ENCODE measurements at regions not wholly inside any gene's neighbourhood (a gene's known extent, or its start where the extent isn't known, plus 50 kb on each side); places are given as distances from the start of the nearest gene placed in this dataset.

GRCh38 chr10:31253237-31253636 lies 65.8 kb upstream of the ZEB1 start:
- ChIA-PET POLR2A (no interaction called here), CTCF (no interaction called here)
- Histone ChIP-seq H3K9me3 (ENCODE audit: control insufficient read depth, insufficient read depth, low read length) (no peaks in the 10 kb centered on the region), H3K4me3 (ENCODE audit: low read depth, low read length) (no peak overlapping the region), H3K27ac (ENCODE audit: low read depth, low read length) (no peak overlapping the region), H3K27me3 (ENCODE audit: control insufficient read depth, insufficient read depth, low read length) (no peaks in the 10 kb centered on the region)
- no peak for DNase-seq (ENCODE audit: low read depth, low spot score)
- TF ChIP-seq, protein P1, sequence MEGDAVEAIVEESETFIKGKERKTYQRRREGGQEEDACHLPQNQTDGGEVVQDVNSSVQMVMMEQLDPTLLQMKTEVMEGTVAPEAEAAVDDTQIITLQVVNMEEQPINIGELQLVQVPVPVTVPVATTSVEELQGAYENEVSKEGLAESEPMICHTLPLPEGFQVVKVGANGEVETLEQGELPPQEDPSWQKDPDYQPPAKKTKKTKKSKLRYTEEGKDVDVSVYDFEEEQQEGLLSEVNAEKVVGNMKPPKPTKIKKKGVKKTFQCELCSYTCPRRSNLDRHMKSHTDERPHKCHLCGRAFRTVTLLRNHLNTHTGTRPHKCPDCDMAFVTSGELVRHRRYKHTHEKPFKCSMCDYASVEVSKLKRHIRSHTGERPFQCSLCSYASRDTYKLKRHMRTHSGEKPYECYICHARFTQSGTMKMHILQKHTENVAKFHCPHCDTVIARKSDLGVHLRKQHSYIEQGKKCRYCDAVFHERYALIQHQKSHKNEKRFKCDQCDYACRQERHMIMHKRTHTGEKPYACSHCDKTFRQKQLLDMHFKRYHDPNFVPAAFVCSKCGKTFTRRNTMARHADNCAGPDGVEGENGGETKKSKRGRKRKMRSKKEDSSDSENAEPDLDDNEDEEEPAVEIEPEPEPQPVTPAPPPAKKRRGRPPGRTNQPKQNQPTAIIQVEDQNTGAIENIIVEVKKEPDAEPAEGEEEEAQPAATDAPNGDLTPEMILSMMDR (IDR thresholded peaks at IDR 0.05; ENCODE audit: low read depth, low read length) = no peak

- Histone ChIP-seq H3K27me3 (ENCODE audit: control insufficient read depth, insufficient read depth, low read length) (no peaks in the 10 kb centered on the region), H3K27ac (ENCODE audit: low read depth, low read length) (peak overlapping the region; percentile 62), H3K4me3 (ENCODE audit: low read depth, low read length) (peak overlapping the region; percentile 11), H3K9me3 (ENCODE audit: control insufficient read depth, insufficient read depth, low read length) (no peaks in the 10 kb centered on the region)
- DNase-seq (ENCODE audit: low read depth, low spot score) = peak; percentile 81
- TF ChIP-seq, protein P1 (IDR thresholded peaks at IDR 0.05; ENCODE audit: low read depth, low read length) = no peak
- POLR2A ChIA-PET = interaction anchor here (0.6 to 1.7 kb wide), 6 partner anchors 42 to 629 kb away, joined by 3 to 6 read pairs (median 5); partner anchors contain the start of gene ZNF438
- CTCF ChIA-PET = interaction anchor here (0.8 to 1.1 kb wide), 2 partner anchors 15 to 574 kb away, joined by 3 read pairs; no protein-coding TSS in a partner anchor
These were observed 57.3 kb upstream of the ZEB1 start for GRCh38 chr10:31261511-31262311.

- no peak overlapping the region for H3K4me3 ChIP-seq (ENCODE audit: low read depth, low read length)
- DNase-seq (ENCODE audit: low read depth, low spot score) = peak; percentile 44
- H3K9me3 ChIP-seq (ENCODE audit: control insufficient read depth, insufficient read depth, low read length) = no peaks in the 10 kb centered on the region
- no peaks in the 10 kb centered on the region for H3K27me3 ChIP-seq (ENCODE audit: control insufficient read depth, insufficient read depth, low read length)
- H3K27ac ChIP-seq (ENCODE audit: low read depth, low read length) = peak overlapping the region; percentile 33
- TF ChIP-seq, protein P1 (IDR thresholded peaks at IDR 0.05; ENCODE audit: low read depth, low read length) = no peak
- CTCF ChIA-PET = interaction anchor here (1.3 kb wide), 1 partner anchor 478 kb away, joined by 4 read pairs; no protein-coding TSS in a partner anchor
- POLR2A ChIA-PET = interaction anchor here (0.6 to 1.7 kb wide), 3 partner anchors 22 to 861 kb away, joined by 3 to 4 read pairs (median 4); no protein-coding TSS in a partner anchor
These were observed 56.3 kb upstream of the ZEB1 start for GRCh38 chr10:31262672-31263071.

DNA sequence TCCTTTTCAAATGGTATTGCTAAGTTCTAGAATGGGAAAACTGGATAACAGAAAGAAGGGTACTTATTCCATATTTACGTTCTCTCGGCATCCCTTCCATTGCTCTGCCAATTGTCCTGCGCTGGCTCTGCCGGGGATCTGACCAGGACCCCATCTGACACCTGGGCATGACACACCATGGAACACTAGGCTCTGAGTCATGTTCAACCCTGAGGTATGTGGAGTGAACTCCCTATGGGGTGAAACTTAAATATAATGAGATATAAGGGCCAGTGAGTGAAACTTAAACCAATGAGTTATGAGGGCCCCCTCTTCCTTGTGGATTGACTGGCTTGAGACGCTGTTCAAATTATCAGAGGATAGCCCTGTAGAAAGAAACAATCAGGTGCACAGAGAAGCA lies 55.1 kb upstream of the ZEB1 start:
- POLR2A ChIA-PET = no interaction called here

More for the DNA sequence above, 55.1 kb upstream of the ZEB1 start:
- TF ChIP-seq, protein P1 (IDR thresholded peaks at IDR 0.05; ENCODE audit: low read depth, low read length) = no peak
- DNase-seq (ENCODE audit: low read depth, low spot score) = no peak
- CTCF ChIA-PET = no interaction called here
- Histone ChIP-seq H3K9me3 (ENCODE audit: control insufficient read depth, insufficient read depth, low read length) (no peaks in the 10 kb centered on the region), H3K4me3 (ENCODE audit: low read depth, low read length) (no peak overlapping the region), H3K27ac (ENCODE audit: low read depth, low read length) (no peak overlapping the region), H3K27me3 (ENCODE audit: control insufficient read depth, insufficient read depth, low read length) (no peaks in the 10 kb centered on the region)

All from AG04450 (cell line).